Kidney (tissue), 13 donors: ENCODE measurements at regions not wholly inside any gene's neighbourhood (a gene's known extent, or its start where the extent isn't known, plus 50 kb on each side); places are given as distances from the start of the nearest gene placed in this dataset.

ENCODE experiments used
- DNase-seq, 5 donors: peaks; one replicate each; pipeline ENCODE4 v3.0.0-alpha.2; 2013 to 2020
- FAIRE-seq: peaks from 2 replicates; lab custom pipeline; 2012; peaks lifted over from hg19 to GRCh38; lab: Jason Lieb, UNC
- H3K27ac ChIP-seq, 2 donors: one replicate each; pipeline ENCODE4 v1.7.0; 2013; ENCODE audit warnings: low read depth in 2 of 2, low read length in 2 of 2, inconsistent platforms in 1 of 2
- H3K27me3 ChIP-seq: one replicate; pipeline ENCODE4 v1.7.1; 2013; ENCODE audit warnings: low read length, inconsistent platforms; ENCODE audit not compliant: control insufficient read depth, insufficient read depth
- H3K36me3 ChIP-seq, 3 donors: one replicate each; pipeline versions ENCODE4 v1.7.0 to v1.7.1; 2013; ENCODE audit warnings: low read length in 3 of 3, control low read depth in 1 of 3, inconsistent platforms in 1 of 3; ENCODE audit not compliant: insufficient read depth in 3 of 3, control insufficient read depth in 2 of 3
- H3K4me1 ChIP-seq, 3 donors: one replicate each; pipeline versions ENCODE4 v1.7.0 to v1.7.1; 2013; ENCODE audit warnings: low read length in 3 of 3, inconsistent platforms in 1 of 3, low read depth in 1 of 3; ENCODE audit not compliant: control insufficient read depth in 2 of 3, insufficient read depth in 2 of 3
- H3K4me3 ChIP-seq, 3 donors: one replicate each; pipeline versions ENCODE4 v1.7.0 to v1.8.1; 2013; ENCODE audit warnings: low read length in 3 of 3, control low read depth in 1 of 3, inconsistent platforms in 1 of 3
- H3K9ac ChIP-seq, 3 donors: one replicate each; pipeline versions ENCODE4 v1.7.0 to v1.7.1; 2013; ENCODE audit warnings: low read length in 3 of 3, control low read depth in 1 of 3, inconsistent platforms in 1 of 3
- H3K9me3 ChIP-seq, 3 donors: one replicate each; pipeline versions ENCODE4 v1.7.0 to v1.7.1; 2013; ENCODE audit warnings: low read length in 3 of 3, control low read depth in 1 of 3, inconsistent platforms in 1 of 3; ENCODE audit not compliant: control insufficient read depth in 2 of 3, insufficient read depth in 1 of 3
- intact Hi-C: fragments of 100-400 bp; cut with DNase I; formaldehyde crosslinking; loops from one replicate; pipeline ENCODE4 v1.11.1; 2022
- TF ChIP-seq, protein P1 (sequence below): IDR thresholded peaks from 3 replicates; pipeline ENCODE4 v1.5.1; 2012; ENCODE audit warnings: mild to moderate bottlenecking, moderate library complexity, borderline replicate concordance; ENCODE audit not compliant: insufficient read depth; ENCODE audit errors: extremely low read depth
- donor health status: control.
- donor health status: control.
- donor health status: control.
- donor health status: control.
- donor health status: control.
- donor health status: DM: yes; HTN: yes; CAD: no.
- donor health status: Normal renal cell carcinoma (clear cell type).

DNA sequence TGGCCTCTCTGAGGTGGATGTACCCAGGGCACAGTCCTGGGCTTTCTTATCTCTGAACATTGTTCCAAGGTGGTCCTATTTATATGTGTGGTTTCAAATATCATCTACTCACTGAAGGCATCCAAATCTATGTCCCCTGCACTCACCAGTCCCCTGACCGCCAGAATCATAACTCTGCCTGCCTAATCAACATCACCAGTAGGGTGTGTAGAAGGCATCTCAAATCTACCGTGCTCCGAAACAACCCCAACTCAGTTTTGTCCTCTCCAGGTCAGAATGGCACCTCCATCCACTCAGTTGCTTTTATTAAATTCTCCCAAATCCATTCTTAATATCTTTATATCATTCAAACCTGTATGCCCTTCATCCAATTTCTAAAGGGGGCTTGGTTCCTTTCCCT lies 536.3 kb downstream of the GRIN2A start:
- no peak for FAIRE-seq

DNA sequence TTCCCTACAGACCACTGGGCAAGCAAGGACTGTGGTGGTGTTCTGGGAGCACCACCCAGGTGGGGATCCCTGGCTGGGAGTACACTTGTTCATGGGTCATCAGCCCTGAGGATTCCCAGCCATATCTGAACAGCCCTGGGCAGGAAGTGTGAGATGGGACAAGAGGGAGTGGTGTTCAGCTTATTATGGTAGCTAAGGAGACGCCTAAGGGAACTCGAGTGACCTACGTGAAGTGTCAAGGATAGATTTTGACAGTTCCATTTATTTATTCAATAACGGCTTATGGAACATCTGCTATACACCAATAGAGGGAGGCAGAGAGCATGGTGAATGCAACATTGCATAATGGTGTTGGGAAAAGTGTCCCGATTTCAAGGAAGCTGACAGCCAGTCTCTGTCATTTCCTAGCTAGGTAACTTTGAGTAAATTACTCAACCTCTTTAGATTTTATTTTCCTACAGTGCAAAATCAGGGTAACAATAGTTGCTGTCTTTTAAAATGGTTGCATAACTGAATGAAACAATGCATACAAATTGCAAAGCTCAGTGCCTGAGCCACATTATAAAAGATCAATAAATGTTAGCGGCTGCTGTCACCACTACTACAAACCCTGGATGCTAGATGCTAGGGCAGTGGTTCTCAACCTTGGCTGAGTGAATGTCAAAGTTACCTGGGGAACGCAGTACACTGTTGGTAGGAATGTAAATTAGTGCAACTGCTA lies 534.1 kb downstream of the GRIN2A start:
- Histone ChIP-seq H3K9ac (no peak overlapping the region), H3K4me3 (no peak overlapping the region), H3K27me3 (no peaks in the 10 kb centered on the region), H3K9me3 (no peaks in the 10 kb centered on the region), H3K36me3 (no peaks in the 10 kb centered on the region), H3K27ac (no peak overlapping the region), H3K4me1 (peaks cover 0 to 12% (median 2%) of the 10 kb centered on the region in 3 donors)
- peak; percentile 41 for FAIRE-seq
- TF ChIP-seq, protein P1, sequence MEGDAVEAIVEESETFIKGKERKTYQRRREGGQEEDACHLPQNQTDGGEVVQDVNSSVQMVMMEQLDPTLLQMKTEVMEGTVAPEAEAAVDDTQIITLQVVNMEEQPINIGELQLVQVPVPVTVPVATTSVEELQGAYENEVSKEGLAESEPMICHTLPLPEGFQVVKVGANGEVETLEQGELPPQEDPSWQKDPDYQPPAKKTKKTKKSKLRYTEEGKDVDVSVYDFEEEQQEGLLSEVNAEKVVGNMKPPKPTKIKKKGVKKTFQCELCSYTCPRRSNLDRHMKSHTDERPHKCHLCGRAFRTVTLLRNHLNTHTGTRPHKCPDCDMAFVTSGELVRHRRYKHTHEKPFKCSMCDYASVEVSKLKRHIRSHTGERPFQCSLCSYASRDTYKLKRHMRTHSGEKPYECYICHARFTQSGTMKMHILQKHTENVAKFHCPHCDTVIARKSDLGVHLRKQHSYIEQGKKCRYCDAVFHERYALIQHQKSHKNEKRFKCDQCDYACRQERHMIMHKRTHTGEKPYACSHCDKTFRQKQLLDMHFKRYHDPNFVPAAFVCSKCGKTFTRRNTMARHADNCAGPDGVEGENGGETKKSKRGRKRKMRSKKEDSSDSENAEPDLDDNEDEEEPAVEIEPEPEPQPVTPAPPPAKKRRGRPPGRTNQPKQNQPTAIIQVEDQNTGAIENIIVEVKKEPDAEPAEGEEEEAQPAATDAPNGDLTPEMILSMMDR: peak; percentile 60
- intact Hi-C loops: no loop called here
- DNase-seq: peak in 2 of 5 donors; percentile 27 to 60

More for the DNA sequence above, 536.3 kb downstream of the GRIN2A start:
- H3K4me3 ChIP-seq: no peak overlapping the region
- DNase-seq: no peak
- H3K27ac ChIP-seq: no peak overlapping the region
- H3K4me1 ChIP-seq: peaks cover 0 to 12% (median 2%) of the 10 kb centered on the region in 3 donors
- no peaks in the 10 kb centered on the region for H3K27me3 ChIP-seq
- H3K9me3 ChIP-seq: no peaks in the 10 kb centered on the region
- H3K9ac ChIP-seq: no peak overlapping the region
- H3K36me3 ChIP-seq: no peaks in the 10 kb centered on the region
- intact Hi-C loops: no loop called here
- TF ChIP-seq, protein P1: no peak

DNA sequence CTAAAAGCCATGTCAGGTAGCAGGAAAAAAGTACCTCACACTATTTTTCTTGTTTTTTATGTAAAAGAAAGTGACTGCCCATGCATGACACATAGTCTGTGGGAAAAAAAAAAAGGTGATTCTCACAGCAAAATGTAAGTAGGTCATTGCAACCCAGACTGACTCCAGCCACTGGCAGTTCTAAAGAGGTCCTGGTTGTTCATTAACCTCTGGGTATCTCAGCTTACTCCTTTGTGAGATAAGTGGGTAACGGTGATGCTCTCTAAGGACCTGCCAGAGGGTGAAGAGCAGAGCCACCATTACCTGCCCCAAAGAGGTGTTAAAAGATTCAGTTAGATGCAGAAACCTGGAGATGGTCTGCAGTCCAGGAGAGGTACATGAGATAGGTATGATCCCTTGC lies 531.9 kb downstream of the GRIN2A start:
- intact Hi-C loops: no loop called here
- Histone ChIP-seq H3K27me3 (no peaks in the 10 kb centered on the region), H3K36me3 (no peaks in the 10 kb centered on the region), H3K4me3 (no peak overlapping the region), H3K9ac (no peak overlapping the region), H3K4me1 (peaks cover 0 to 12% (median 2%) of the 10 kb centered on the region in 3 donors), H3K9me3 (no peaks in the 10 kb centered on the region), H3K27ac (no peak overlapping the region)
- DNase-seq (peak in 2 of 5 donors; percentile 38 to 68), FAIRE-seq (no peak)
- TF ChIP-seq, protein P1: no peak
